Heart right ventricle (tissue), 16 donors: ENCODE measurements at regions not wholly inside any gene's neighbourhood (a gene's known extent, or its start where the extent isn't known, plus 50 kb on each side); places are given as distances from the start of the nearest gene placed in this dataset.

Source experiments
- ATAC-seq, 8 donors: fragments of 200-7000 bp; cut with Tn5 transposase; one replicate each; pipeline ENCODE4 v1.9.1; 2020; ENCODE audit warnings: mild to moderate bottlenecking in 8 of 8, moderate library complexity in 8 of 8, moderate number of reproducible peaks in 1 of 8
- DNase-seq, 2 donors: peaks; one replicate each; pipeline ENCODE4 v3.0.0-alpha.2; 2020
- H3K27ac ChIP-seq, 10 donors: fragments of 200-600 bp; sonication (generic) in 2 of 10; one replicate each; pipeline versions ENCODE4 v1.5.0 to v1.8.0; 2020 to 2022; ENCODE audit warnings: mild to moderate bottlenecking in 3 of 10
- H3K27me3 ChIP-seq, 7 donors: fragments of 200-600 bp; one replicate each; pipeline ENCODE4 v1.8.0; 2021 to 2022; ENCODE audit warnings: mild to moderate bottlenecking in 2 of 7
- H3K36me3 ChIP-seq, 9 donors: fragments of 200-600 bp; sonication (generic) in 1 of 9; one replicate each; pipeline versions ENCODE4 v1.5.0 to v1.8.0; 2020 to 2022; ENCODE audit warnings: mild to moderate bottlenecking in 2 of 9
- H3K4me1 ChIP-seq, 9 donors: fragments of 200-600 bp; sonication (generic) in 1 of 9; one replicate each; pipeline versions ENCODE4 v1.5.0 to v1.8.0; 2020 to 2022; ENCODE audit warnings: mild to moderate bottlenecking in 4 of 9
- H3K4me3 ChIP-seq, 10 donors: fragments of 200-600 bp; sonication (generic) in 2 of 10; one replicate each; pipeline versions ENCODE4 v1.5.0 to v1.8.0; 2020 to 2022; ENCODE audit warnings: mild to moderate bottlenecking in 7 of 10, moderate library complexity in 2 of 10
- H3K9me3 ChIP-seq, 11 donors: fragments of 200-600 bp in 10 of 11; sonication (generic) in 2 of 11; one replicate each; pipeline versions ENCODE4 v1.5.0 to v1.8.0; 2013 to 2022; ENCODE audit warnings: mild to moderate bottlenecking in 2 of 11, control low read depth in 1 of 11, moderate library complexity in 1 of 11
- WGBS, 2 donors: extraction: QIAGEN DNeasy Blood & Tissue Kit; methylation state at CpG; one replicate each; pipeline ENCODE4 v1.1.7; 2013; ENCODE audit warnings: inconsistent platforms in 1 of 2; 5-methylcytosine and 5-hydroxymethylcytosine counted together
- intact Hi-C, 10 donors: fragments of 100-400 bp; cut with DNase I; formaldehyde crosslinking; loops; one replicate each; pipeline versions ENCODE4 v1.11.1 to v1.14.2; 2022
- TF ChIP-seq, protein P1 (sequence below), 9 donors: fragments of 200-600 bp; sonication (generic) in 2 of 9; IDR thresholded peaks; one replicate each; pipeline versions ENCODE4 v1.5.0 to v1.8.0; 2021 to 2022; ENCODE audit warnings: antibody characterized with exemption in 9 of 9, mild to moderate bottlenecking in 5 of 9, moderate library complexity in 1 of 9
- donor health status: Arrhythmogenic right ventricular cardiomyopathy.
- donor health status: ischemic (EF 13 %, LVEDD 7.1; RV severe dilation, severe dysfunction).
- donor health status: healthy with polysubstance abuse.
- donor health status: DM: no; HTN: yes; CAD: no.
- donor health status: DM: no; HTN: no; CAD: no.
- donor health status: ischemic (EF 25% LVEDD 6.9; RV normal size, moderate dysfunction).
- donor health status: ischemic (EF 25% LVEDD 5.7; RV mildly dilated, moderate dysfunction).
- donor health status: healthy.
- donor health status: DM: yes; HTN: yes; CAD: no.
- donor health status: Ischemic cardiomyopathy.
- donor health status: ischemic (EF 35%, LVEDD 5.7; RV mildly dilated, moderate dysfunction).
- donor health status: nonischemic (EF 11% LVEDD 7.7; RV severe dilation, severe dysfunction).
- donor health status: DM: yes; HTN: yes; CAD: no.
- donor health status: PGD.
- donor health status: ischemic (EF 29% LVEDD 5.4; RV normal size, mild dysfunction).
- donor health status: nonischemic (EF 23%, LVEDD 6.1; RV moderate dilation, normal function).

DNA sequence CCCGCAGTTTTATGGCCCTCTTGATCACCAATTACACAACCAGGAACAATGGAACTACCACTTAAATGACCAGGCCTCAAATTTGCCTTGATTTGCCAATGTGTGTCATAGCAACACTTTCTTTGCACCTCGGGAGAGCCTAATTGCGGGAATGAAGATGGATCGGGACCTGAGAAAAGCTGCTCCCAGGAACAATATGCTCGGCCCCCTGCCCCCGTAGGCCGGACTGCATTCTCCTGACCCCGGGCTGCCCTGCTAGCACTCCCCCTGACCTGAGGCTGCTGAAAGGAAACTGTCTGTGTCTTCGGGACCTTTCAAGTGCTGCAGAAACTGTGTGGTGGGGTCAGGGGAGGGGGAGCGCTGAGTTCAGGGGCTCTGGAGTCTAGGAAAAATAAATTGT is 294.3 kb upstream of the IRX1 start:
- DNase-seq: no peak
- peaks cover 0 to 18% (median 9%) of the 10 kb centered on the region in 9 donors for H3K4me1 ChIP-seq

DNA sequence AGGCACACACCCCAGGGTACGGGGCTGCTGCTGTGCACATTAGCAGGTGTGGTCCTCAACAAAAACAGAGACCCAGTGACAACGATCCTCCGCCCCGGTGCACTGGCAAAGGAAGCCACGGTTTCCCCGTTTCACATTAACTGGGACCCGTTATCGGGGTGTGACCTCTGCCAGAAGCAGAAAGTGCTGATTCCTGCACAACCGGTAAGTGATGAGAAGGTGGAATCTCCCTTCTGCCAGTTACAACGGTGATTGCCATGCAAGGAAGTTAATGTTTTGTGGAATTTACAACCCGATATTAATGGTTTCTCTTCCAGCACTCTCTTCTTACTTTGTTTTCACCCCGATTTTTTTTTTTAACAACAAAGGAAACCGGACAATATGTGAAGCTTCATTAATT is 294.9 kb upstream of the IRX1 start:
- WGBS, 2 donors: 74 to 80% methylated on average over 13 of the region's 13 CpGs
- peaks cover 0 to 18% (median 9%) of the 10 kb centered on the region in 9 donors for H3K4me1 ChIP-seq
- ATAC-seq (no peak), DNase-seq (no peak)
- no peaks in the 10 kb centered on the region for H3K9me3 ChIP-seq
- intact Hi-C loops: no loop called here
- H3K36me3 ChIP-seq: no peaks in the 10 kb centered on the region
- TF ChIP-seq, protein P1, sequence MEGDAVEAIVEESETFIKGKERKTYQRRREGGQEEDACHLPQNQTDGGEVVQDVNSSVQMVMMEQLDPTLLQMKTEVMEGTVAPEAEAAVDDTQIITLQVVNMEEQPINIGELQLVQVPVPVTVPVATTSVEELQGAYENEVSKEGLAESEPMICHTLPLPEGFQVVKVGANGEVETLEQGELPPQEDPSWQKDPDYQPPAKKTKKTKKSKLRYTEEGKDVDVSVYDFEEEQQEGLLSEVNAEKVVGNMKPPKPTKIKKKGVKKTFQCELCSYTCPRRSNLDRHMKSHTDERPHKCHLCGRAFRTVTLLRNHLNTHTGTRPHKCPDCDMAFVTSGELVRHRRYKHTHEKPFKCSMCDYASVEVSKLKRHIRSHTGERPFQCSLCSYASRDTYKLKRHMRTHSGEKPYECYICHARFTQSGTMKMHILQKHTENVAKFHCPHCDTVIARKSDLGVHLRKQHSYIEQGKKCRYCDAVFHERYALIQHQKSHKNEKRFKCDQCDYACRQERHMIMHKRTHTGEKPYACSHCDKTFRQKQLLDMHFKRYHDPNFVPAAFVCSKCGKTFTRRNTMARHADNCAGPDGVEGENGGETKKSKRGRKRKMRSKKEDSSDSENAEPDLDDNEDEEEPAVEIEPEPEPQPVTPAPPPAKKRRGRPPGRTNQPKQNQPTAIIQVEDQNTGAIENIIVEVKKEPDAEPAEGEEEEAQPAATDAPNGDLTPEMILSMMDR (IDR thresholded peaks at IDR 0.05): no peak
- no peak overlapping the region for H3K4me3 ChIP-seq
- H3K27me3 ChIP-seq: peaks cover 0 to 11% (median 0%) of the 10 kb centered on the region in 7 donors
- no peak overlapping the region for H3K27ac ChIP-seq

More for the DNA sequence above, 294.3 kb upstream of the IRX1 start:
- no peak for ATAC-seq
- no peaks in the 10 kb centered on the region for H3K36me3 ChIP-seq
- 80 to 81% methylated on average over 10 of the region's 10 CpGs for WGBS, 2 donors
- TF ChIP-seq, protein P1 (IDR thresholded peaks at IDR 0.05): no peak
- no peak overlapping the region for H3K4me3 ChIP-seq
- no peaks in the 10 kb centered on the region for H3K9me3 ChIP-seq
- intact Hi-C loops: no loop called here
- H3K27me3 ChIP-seq: peaks cover 0 to 11% (median 0%) of the 10 kb centered on the region in 7 donors
- H3K27ac ChIP-seq: no peak overlapping the region

DNA sequence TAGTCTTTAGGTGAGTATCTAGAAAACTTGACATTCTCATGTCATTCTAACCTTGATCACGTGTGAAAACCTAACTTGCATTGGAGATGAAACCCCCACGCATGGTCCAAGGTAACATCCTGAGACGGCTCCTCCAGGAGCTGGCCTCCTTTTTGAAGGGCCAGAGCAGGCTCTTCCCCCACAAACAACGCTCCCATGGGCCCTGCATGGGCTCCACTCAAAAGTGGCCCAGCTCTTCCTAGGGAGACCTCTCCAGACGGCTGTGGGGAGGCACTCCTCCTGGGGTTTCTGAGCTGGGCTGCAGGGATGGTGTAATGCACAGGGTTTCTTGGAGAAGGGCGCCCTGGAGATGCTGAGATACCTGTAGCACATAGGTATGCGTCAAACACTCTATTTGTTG is 296.2 kb upstream of the IRX1 start:
- ATAC-seq (no peak), DNase-seq (no peak)
- intact Hi-C loops: no loop called here
- no peaks in the 10 kb centered on the region for H3K9me3 ChIP-seq
- TF ChIP-seq, protein P1 (IDR thresholded peaks at IDR 0.05): no peak
- 82 to 84% methylated on average over 7 of the region's 7 CpGs for WGBS, 2 donors
- no peaks in the 10 kb centered on the region for H3K36me3 ChIP-seq
- no peak overlapping the region for H3K27ac ChIP-seq
- peaks cover 0 to 13% (median 7%) of the 10 kb centered on the region in 9 donors for H3K4me1 ChIP-seq
- no peak overlapping the region for H3K4me3 ChIP-seq
- peaks cover 0 to 11% (median 0%) of the 10 kb centered on the region in 7 donors for H3K27me3 ChIP-seq

DNA sequence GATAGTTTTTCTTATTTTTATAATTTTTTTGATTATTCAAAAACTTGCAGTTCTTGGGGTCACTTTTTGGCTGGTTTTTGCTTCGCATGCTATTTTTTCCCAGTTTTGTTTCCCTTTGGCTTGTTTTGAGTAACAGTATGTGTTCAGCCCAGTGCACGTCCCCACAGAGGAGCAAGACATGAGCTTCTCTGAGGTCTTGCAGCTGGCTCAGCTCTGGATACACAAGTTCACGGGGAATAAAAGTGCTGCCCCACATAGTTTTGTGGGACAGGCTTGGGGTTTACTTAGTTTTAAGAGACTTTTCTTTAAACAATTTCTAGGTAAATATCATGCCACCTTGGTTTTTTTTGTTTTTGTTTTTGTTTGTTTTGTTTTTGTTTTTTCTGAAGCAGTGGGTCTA is 297.8 kb upstream of the IRX1 start:
- H3K27ac ChIP-seq: no peak overlapping the region
- 61 to 81% methylated on average over 3 of the region's 3 CpGs for WGBS, 2 donors
- H3K36me3 ChIP-seq: no peaks in the 10 kb centered on the region
- peaks cover 0 to 11% (median 0%) of the 10 kb centered on the region in 7 donors for H3K27me3 ChIP-seq
- H3K4me3 ChIP-seq: no peak overlapping the region
- H3K4me1 ChIP-seq: no peaks in the 10 kb centered on the region
- intact Hi-C loops: no loop called here
- H3K9me3 ChIP-seq: no peaks in the 10 kb centered on the region
- ATAC-seq (no peak), DNase-seq (no peak)
- TF ChIP-seq, protein P1 (IDR thresholded peaks at IDR 0.05): no peak
